ENCODE measurements at regions not wholly inside any gene's neighbourhood (a gene's known extent, or its start where the extent isn't known, plus 50 kb on each side); places are given as distances from the start of the nearest gene placed in this dataset.

DNA sequence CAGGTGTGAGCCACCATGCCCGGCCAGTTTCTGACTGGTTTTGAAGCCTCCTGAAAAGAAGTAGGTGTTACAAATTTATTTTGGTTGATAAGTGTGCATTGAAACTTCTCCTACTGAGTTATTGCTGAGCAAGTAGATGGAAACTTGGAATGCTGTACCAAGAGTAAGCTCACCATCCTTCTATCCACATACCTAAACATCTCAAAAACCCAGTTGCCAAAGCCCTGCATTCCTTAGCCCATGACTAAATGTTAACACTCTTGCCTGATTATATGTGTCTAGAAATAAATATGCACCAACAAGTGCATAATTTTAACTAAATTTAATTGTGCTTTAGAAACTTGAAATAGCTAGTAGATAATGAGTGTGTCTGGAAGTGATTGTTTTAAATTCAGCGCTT lies 357.8 kb downstream of the DUSP6 start:
- Mint-ChIP-seq H3K4me1 (ENCODE audit: low read depth) (no peaks in the 10 kb centered on the region), H3K36me3 (ENCODE audit: low read depth) (no peaks in the 10 kb centered on the region), H3K27me3 (ENCODE audit: low read depth) (peaks cover 5% of the 10 kb centered on the region), H3K9me3 (no peaks in the 10 kb centered on the region), H3K4me3 (no peak overlapping the region), H3K27ac (no peak overlapping the region)
- intact Hi-C loops (cut with micrococcal nuclease), result loop anchor here (5.0 kb wide), 2 partner anchors 842 to 882 kb away; no protein-coding TSS in a partner anchor
- CTCF ChIA-PET, result no interaction called here
- DNase-seq, result no peak

GRCh38 chr12:88993651-88994050 lies 358.6 kb downstream of the DUSP6 start:
- intact Hi-C loops (cut with micrococcal nuclease), result loop anchor here (5.0 kb wide), 2 partner anchors 841 to 881 kb away; no protein-coding TSS in a partner anchor
- CTCF ChIA-PET, result no interaction called here
- no peak overlapping the region for H3K4me3 Mint-ChIP-seq
- no peaks in the 10 kb centered on the region for H3K36me3 Mint-ChIP-seq (ENCODE audit: low read depth)
- H3K27ac Mint-ChIP-seq, result no peak overlapping the region
- H3K4me1 Mint-ChIP-seq (ENCODE audit: low read depth), result no peaks in the 10 kb centered on the region
- no peaks in the 10 kb centered on the region for H3K9me3 Mint-ChIP-seq
- DNase-seq, result no peak
- peaks cover 5% of the 10 kb centered on the region for H3K27me3 Mint-ChIP-seq (ENCODE audit: low read depth)

GRCh38 chr12:88986056-88986455 lies 366.2 kb downstream of the DUSP6 start:
- Mint-ChIP-seq H3K4me1 (ENCODE audit: low read depth) (no peaks in the 10 kb centered on the region), H3K36me3 (ENCODE audit: low read depth) (no peaks in the 10 kb centered on the region), H3K27me3 (ENCODE audit: low read depth) (peaks cover 6% of the 10 kb centered on the region), H3K9me3 (no peaks in the 10 kb centered on the region), H3K27ac (no peak overlapping the region), H3K4me3 (no peak overlapping the region)
- no peak for DNase-seq
- CTCF ChIA-PET, result no interaction called here
- intact Hi-C loops (cut with micrococcal nuclease), result no loop called here

DNA sequence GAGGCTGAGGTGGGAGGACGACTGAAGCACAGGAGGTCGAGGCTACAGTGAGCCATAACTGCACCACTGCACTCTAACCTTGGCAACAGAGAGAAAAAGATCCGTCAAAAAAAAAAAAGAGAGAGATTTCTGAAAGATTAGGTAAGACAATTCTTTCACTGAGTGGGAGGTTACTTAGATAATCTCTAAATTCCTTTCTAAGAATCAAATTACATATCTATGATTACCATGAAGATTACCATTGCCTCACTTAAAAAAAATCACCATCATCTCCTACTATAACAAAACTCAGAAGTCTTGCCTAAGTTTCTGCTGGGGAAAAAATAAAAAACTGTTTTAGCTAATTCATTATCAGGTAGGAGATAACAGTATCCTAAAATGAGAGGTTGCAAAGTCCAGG lies 366.7 kb downstream of the DUSP6 start:
- H3K27me3 Mint-ChIP-seq (ENCODE audit: low read depth), result peaks cover 6% of the 10 kb centered on the region
- no peak overlapping the region for H3K27ac Mint-ChIP-seq
- no peaks in the 10 kb centered on the region for H3K9me3 Mint-ChIP-seq
- no peaks in the 10 kb centered on the region for H3K36me3 Mint-ChIP-seq (ENCODE audit: low read depth)
- CTCF ChIA-PET, result no interaction called here
- H3K4me1 Mint-ChIP-seq (ENCODE audit: low read depth), result no peaks in the 10 kb centered on the region
- H3K4me3 Mint-ChIP-seq, result no peak overlapping the region
- intact Hi-C loops (cut with micrococcal nuclease), result no loop called here
- DNase-seq, result no peak

GRCh38 chr12:88985011-88985410 lies 367.3 kb downstream of the DUSP6 start:
- Mint-ChIP-seq H3K4me1 (ENCODE audit: low read depth) (no peaks in the 10 kb centered on the region), H3K4me3 (no peak overlapping the region), H3K9me3 (no peaks in the 10 kb centered on the region), H3K27ac (no peak overlapping the region), H3K27me3 (ENCODE audit: low read depth) (peaks cover 6% of the 10 kb centered on the region), H3K36me3 (ENCODE audit: low read depth) (no peaks in the 10 kb centered on the region)
- CTCF ChIA-PET, result no interaction called here
- intact Hi-C loops (cut with micrococcal nuclease), result no loop called here
- no peak for DNase-seq

GRCh38 chr12:88982694-88983093 lies 369.6 kb downstream of the DUSP6 start:
- Mint-ChIP-seq H3K36me3 (ENCODE audit: low read depth) (no peaks in the 10 kb centered on the region), H3K4me1 (ENCODE audit: low read depth) (no peaks in the 10 kb centered on the region), H3K27ac (no peak overlapping the region), H3K9me3 (no peaks in the 10 kb centered on the region), H3K27me3 (ENCODE audit: low read depth) (peaks cover 8% of the 10 kb centered on the region), H3K4me3 (no peak overlapping the region)
- intact Hi-C loops (cut with micrococcal nuclease), result no loop called here
- CTCF ChIA-PET, result no interaction called here
- DNase-seq, result no peak

GRCh38 chr12:88977115-88977514 lies 375.2 kb downstream of the DUSP6 start:
- peaks cover 6% of the 10 kb centered on the region for H3K27me3 Mint-ChIP-seq (ENCODE audit: low read depth)
- no peak for DNase-seq
- intact Hi-C loops (cut with micrococcal nuclease), result no loop called here
- H3K9me3 Mint-ChIP-seq, result no peaks in the 10 kb centered on the region
- H3K36me3 Mint-ChIP-seq (ENCODE audit: low read depth), result no peaks in the 10 kb centered on the region
- H3K4me3 Mint-ChIP-seq, result no peak overlapping the region
- H3K4me1 Mint-ChIP-seq (ENCODE audit: low read depth), result no peaks in the 10 kb centered on the region
- no peak overlapping the region for H3K27ac Mint-ChIP-seq
- CTCF ChIA-PET, result no interaction called here

GRCh38 chr12:88973998-88974397 lies 378.3 kb downstream of the DUSP6 start:
- Mint-ChIP-seq H3K9me3 (no peaks in the 10 kb centered on the region), H3K4me3 (no peak overlapping the region), H3K27ac (no peak overlapping the region), H3K36me3 (ENCODE audit: low read depth) (no peaks in the 10 kb centered on the region), H3K27me3 (ENCODE audit: low read depth) (peaks cover 6% of the 10 kb centered on the region), H3K4me1 (ENCODE audit: low read depth) (no peaks in the 10 kb centered on the region)
- no peak for DNase-seq
- CTCF ChIA-PET, result no interaction called here
- intact Hi-C loops (cut with micrococcal nuclease), result no loop called here

GRCh38 chr12:88970740-88971139 lies 381.6 kb downstream of the DUSP6 start:
- CTCF ChIA-PET, result no interaction called here
- Mint-ChIP-seq H3K9me3 (no peaks in the 10 kb centered on the region), H3K4me1 (ENCODE audit: low read depth) (no peaks in the 10 kb centered on the region), H3K36me3 (ENCODE audit: low read depth) (no peaks in the 10 kb centered on the region), H3K27ac (no peak overlapping the region), H3K27me3 (ENCODE audit: low read depth) (peaks cover 4% of the 10 kb centered on the region), H3K4me3 (no peak overlapping the region)
- DNase-seq, result no peak
- intact Hi-C loops (cut with micrococcal nuclease), result no loop called here

DNA sequence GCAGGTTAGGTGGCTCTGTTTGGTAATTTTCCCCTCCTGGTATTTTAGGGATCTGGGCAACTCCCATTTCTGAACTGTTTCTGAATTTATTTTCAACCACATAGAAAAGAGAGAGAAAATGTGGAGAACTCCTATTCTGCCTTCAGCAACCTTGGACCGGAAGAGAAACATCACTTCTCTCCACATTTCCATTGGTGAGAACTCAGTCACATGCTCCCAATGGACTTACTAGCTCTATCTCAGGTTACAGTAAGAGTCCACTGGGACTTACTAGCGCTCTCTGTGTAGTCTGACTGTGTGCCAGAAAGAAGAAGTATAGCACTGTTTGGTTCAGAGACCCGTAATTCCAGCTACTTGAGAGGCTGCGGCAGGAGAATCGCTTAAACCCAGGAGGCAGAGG lies 383.2 kb downstream of the DUSP6 start:
- Mint-ChIP-seq H3K4me3 (no peak overlapping the region), H3K27ac (no peak overlapping the region), H3K36me3 (ENCODE audit: low read depth) (no peaks in the 10 kb centered on the region), H3K27me3 (ENCODE audit: low read depth) (peaks cover 8% of the 10 kb centered on the region), H3K9me3 (no peaks in the 10 kb centered on the region), H3K4me1 (ENCODE audit: low read depth) (no peaks in the 10 kb centered on the region)
- no peak for DNase-seq
- CTCF ChIA-PET, result no interaction called here
- intact Hi-C loops (cut with micrococcal nuclease), result no loop called here

- intact Hi-C loops (cut with micrococcal nuclease), result no loop called here
- H3K9me3 Mint-ChIP-seq, result no peaks in the 10 kb centered on the region
- H3K27me3 Mint-ChIP-seq (ENCODE audit: low read depth), result peaks cover 2% of the 10 kb centered on the region
- no peaks in the 10 kb centered on the region for H3K36me3 Mint-ChIP-seq (ENCODE audit: low read depth)
- H3K4me3 Mint-ChIP-seq, result no peak overlapping the region
- CTCF ChIA-PET, result no interaction called here
- no peaks in the 10 kb centered on the region for H3K4me1 Mint-ChIP-seq (ENCODE audit: low read depth)
- H3K27ac Mint-ChIP-seq, result no peak overlapping the region
- no peak for DNase-seq
These were observed 380.1 kb upstream of the KITLG start for GRCh38 chr12:88960213-88960878.

GRCh38 chr12:88958946-88959345 lies 378.7 kb upstream of the KITLG start:
- Mint-ChIP-seq H3K27me3 (ENCODE audit: low read depth) (no peaks in the 10 kb centered on the region), H3K4me3 (no peak overlapping the region), H3K9me3 (no peaks in the 10 kb centered on the region), H3K27ac (no peak overlapping the region), H3K36me3 (ENCODE audit: low read depth) (no peaks in the 10 kb centered on the region), H3K4me1 (ENCODE audit: low read depth) (no peaks in the 10 kb centered on the region)
- intact Hi-C loops (cut with micrococcal nuclease), result no loop called here
- DNase-seq, result no peak
- CTCF ChIA-PET, result no interaction called here

DNA sequence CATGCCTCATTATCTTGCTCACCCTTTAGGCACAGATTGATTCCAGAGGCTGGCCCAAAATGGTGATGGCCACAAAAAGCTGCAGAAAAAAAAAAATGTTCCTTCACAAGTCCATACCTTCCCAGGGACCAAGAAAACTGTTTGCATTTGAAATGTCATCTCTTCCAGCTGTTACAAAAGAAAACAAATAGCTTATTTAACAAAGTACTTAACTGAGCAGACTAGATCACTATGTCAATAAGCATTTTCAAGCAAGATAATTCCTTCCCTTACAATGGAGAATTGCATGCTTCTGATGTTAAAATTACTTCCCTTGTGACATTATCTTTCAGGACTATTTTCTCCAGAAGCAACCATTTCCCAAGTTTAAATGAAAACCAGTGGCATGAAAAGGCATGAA lies 377.9 kb upstream of the KITLG start:
- Mint-ChIP-seq H3K36me3 (ENCODE audit: low read depth) (no peaks in the 10 kb centered on the region), H3K27me3 (ENCODE audit: low read depth) (no peaks in the 10 kb centered on the region), H3K4me1 (ENCODE audit: low read depth) (no peaks in the 10 kb centered on the region), H3K4me3 (no peak overlapping the region), H3K9me3 (no peaks in the 10 kb centered on the region), H3K27ac (no peak overlapping the region)
- no peak for DNase-seq
- intact Hi-C loops (cut with micrococcal nuclease), result no loop called here
- CTCF ChIA-PET, result no interaction called here

- Mint-ChIP-seq H3K27ac (no peak overlapping the region), H3K9me3 (no peaks in the 10 kb centered on the region), H3K27me3 (ENCODE audit: low read depth) (no peaks in the 10 kb centered on the region), H3K4me3 (no peak overlapping the region), H3K36me3 (ENCODE audit: low read depth) (no peaks in the 10 kb centered on the region), H3K4me1 (ENCODE audit: low read depth) (no peaks in the 10 kb centered on the region)
- DNase-seq, result no peak
- CTCF ChIA-PET, result no interaction called here
- intact Hi-C loops (cut with micrococcal nuclease), result no loop called here
These were observed 377.1 kb upstream of the KITLG start for GRCh38 chr12:88957358-88957757.

Measured in activated naive CD4-positive, alpha-beta T cell treated with anti-CD3 and anti-CD28 coated beads for 36 hours (primary cell).